ENCODE measurements at regions not wholly inside any gene's neighbourhood (a gene's known extent, or its start where the extent isn't known, plus 50 kb on each side); places are given as distances from the start of the nearest gene placed in this dataset.

DNA sequence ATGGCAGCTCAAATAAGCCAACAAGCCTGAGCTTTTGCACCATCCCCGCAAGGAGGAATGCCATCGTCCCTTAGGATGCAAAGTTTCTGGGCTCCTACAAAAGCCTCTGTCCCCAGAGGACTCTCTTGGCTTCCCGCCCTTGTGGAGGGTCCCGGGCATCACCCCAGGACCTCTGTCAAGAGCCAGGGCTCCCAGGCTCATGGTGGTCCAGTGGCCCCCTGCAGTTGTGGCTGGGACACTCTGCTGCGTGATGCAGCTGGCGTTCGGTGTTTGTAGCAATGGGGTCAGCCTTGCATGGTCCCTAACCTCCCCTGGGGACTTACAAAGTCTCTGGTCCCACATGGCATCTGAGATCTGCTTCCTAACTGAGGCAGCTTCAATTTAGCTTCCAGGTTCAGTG lies 104.7 kb downstream of the RIPK4 start:
- Histone ChIP-seq H3K4me2 (ENCODE audit: insufficient read depth, low read length, poor library complexity, severe bottlenecking) (no peak overlapping the region), H2BK12ac (ENCODE audit: low read length) (no peak overlapping the region), H2AFZ (ENCODE audit: low read length) (no peak overlapping the region), H2BK120ac (ENCODE audit: low read depth, low read length) (no peak overlapping the region), H3K23ac (ENCODE audit: low read depth, low read length, poor library complexity) (no peak overlapping the region), H3K4me1 (ENCODE audit: control insufficient read depth in 2 of 2, insufficient read depth in 1 of 2, low read depth in 1 of 2, low read length in 2 of 2) (peaks cover 20 to 29% of the 10 kb centered on the region in 2 donors), H3K4me3 (ENCODE audit: low read length in 2 of 2) (no peak overlapping the region), H4K8ac (ENCODE audit: low read depth, low read length) (no peak overlapping the region), H2AK5ac (ENCODE audit: low read depth, low read length) (peak overlapping the region; percentile 11), H3K14ac (ENCODE audit: low read length) (no peak overlapping the region), H2BK5ac (ENCODE audit: low read length) (no peak overlapping the region), H3K36me3 (replicated peaks in 1 of 2; ENCODE audit: control insufficient read depth in 2 of 2, insufficient read depth in 2 of 2, low read length in 2 of 2) (no peaks in the 10 kb centered on the region), H3K4ac (ENCODE audit: low read length) (no peak overlapping the region), H3K9me3 (replicated peaks in 1 of 2; ENCODE audit: control insufficient read depth in 2 of 2, insufficient read depth in 1 of 2, low read depth in 1 of 2, low read length in 2 of 2) (no peaks in the 10 kb centered on the region), H3K27me3 (ENCODE audit: control insufficient read depth in 3 of 3, insufficient read depth in 3 of 3, low read depth in 1 of 3, low read length in 3 of 3) (no peaks in the 10 kb centered on the region), H3K18ac (ENCODE audit: low read length) (no peak overlapping the region), H3K27ac (replicated peaks; ENCODE audit: low read length) (no peak overlapping the region), H2BK15ac (ENCODE audit: low read length) (no peak overlapping the region), H4K91ac (ENCODE audit: low read depth, low read length, poor library complexity) (no peak overlapping the region), H3K79me1 (ENCODE audit: low read depth, low read length) (no peaks in the 10 kb centered on the region), H3K9ac (ENCODE audit: low read depth, low read length, poor library complexity) (no peak overlapping the region)
- WGBS, 2 donors (ENCODE audit: extremely low coverage in 2 of 2, insufficient read length in 2 of 2, insufficient replicate concordance in 1 of 2): no CpG with 5 or more reads among the region's 7 CpGs
- DNase-seq (ENCODE audit: low spot score): no peak

DNA sequence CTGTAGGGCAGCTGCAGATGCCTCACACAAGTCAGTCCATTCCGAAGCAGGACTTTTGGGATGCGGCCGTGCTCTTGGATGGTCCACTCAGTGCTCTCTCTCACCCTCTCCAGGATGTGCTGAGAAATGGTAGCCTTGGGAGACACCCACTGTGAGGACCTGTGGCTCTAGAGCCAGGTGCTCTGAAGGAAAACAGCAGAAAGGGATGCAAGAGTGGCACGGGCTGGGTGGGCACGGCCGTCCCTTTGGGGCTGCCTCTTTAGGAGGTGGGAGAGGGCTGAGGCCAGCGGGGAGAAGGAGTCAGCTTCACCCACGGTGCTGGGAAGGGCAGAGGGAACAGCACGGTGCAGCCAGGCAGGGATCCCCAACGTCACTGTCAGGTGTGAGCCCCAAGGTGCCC lies 106.1 kb downstream of the RIPK4 start:
- Histone ChIP-seq H2BK15ac (ENCODE audit: low read length) (no peak overlapping the region), H4K91ac (ENCODE audit: low read depth, low read length, poor library complexity) (no peak overlapping the region), H3K14ac (ENCODE audit: low read length) (no peak overlapping the region), H2BK12ac (ENCODE audit: low read length) (no peak overlapping the region), H3K27ac (replicated peaks; ENCODE audit: low read length) (no peak overlapping the region), H3K23ac (ENCODE audit: low read depth, low read length, poor library complexity) (no peak overlapping the region), H2AK5ac (ENCODE audit: low read depth, low read length) (peak overlapping the region; percentile 78), H3K27me3 (ENCODE audit: control insufficient read depth in 3 of 3, insufficient read depth in 3 of 3, low read depth in 1 of 3, low read length in 3 of 3) (no peaks in the 10 kb centered on the region), H3K4me1 (ENCODE audit: control insufficient read depth in 2 of 2, insufficient read depth in 1 of 2, low read depth in 1 of 2, low read length in 2 of 2) (peaks cover 20 to 30% of the 10 kb centered on the region in 2 donors), H3K9me3 (replicated peaks in 1 of 2; ENCODE audit: control insufficient read depth in 2 of 2, insufficient read depth in 1 of 2, low read depth in 1 of 2, low read length in 2 of 2) (no peaks in the 10 kb centered on the region), H3K4me2 (ENCODE audit: insufficient read depth, low read length, poor library complexity, severe bottlenecking) (no peak overlapping the region), H3K36me3 (replicated peaks in 1 of 2; ENCODE audit: control insufficient read depth in 2 of 2, insufficient read depth in 2 of 2, low read length in 2 of 2) (no peaks in the 10 kb centered on the region), H4K8ac (ENCODE audit: low read depth, low read length) (no peak overlapping the region), H3K9ac (ENCODE audit: low read depth, low read length, poor library complexity) (no peak overlapping the region), H2BK120ac (ENCODE audit: low read depth, low read length) (no peak overlapping the region), H3K79me1 (ENCODE audit: low read depth, low read length) (no peaks in the 10 kb centered on the region), H3K4ac (ENCODE audit: low read length) (no peak overlapping the region), H2AFZ (ENCODE audit: low read length) (no peak overlapping the region), H2BK5ac (ENCODE audit: low read length) (no peak overlapping the region), H3K18ac (ENCODE audit: low read length) (peak overlapping the region; percentile 32), H3K4me3 (ENCODE audit: low read length in 2 of 2) (no peak overlapping the region)
- WGBS, 2 donors (ENCODE audit: extremely low coverage in 2 of 2, insufficient read length in 2 of 2, insufficient replicate concordance in 1 of 2): no CpG with 5 or more reads among the region's 10 CpGs
- DNase-seq (ENCODE audit: low spot score): no peak

DNA sequence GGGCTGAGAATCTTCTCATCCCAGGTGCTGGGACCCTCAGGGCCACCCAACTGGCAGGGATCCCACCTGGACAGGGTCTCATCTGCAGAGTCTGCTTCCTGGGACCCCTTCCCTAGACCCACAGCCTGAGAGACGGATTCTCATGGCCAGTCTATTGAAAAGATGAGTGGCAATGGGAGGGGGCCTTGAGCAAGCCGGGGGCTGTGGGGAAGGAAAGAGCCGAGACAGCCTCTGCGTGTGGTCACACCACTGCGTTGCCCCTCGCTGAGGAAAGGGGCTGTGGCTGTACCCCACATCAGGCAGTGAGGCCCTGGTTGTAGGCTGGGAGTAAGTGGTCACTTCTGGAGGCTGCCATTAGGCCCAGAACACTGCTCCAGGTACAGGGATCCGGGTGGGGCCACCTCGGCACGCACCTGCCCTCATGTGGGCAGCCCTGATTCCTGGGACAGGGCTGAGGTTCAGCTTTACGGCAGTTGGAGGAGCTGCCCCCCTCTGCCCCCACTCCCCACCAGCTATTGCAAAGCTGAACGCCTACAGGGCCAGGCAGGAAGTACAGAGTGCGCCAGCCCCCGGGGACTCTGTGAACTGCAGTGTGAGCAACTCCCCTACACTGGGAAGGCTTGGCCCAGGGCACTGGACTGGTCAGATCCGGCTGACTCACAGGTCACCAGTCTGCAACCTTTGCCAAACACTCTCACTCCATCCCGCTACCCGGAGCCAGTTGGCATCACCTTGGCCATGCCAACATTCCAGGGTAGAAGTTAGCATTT lies 106.9 kb downstream of the RIPK4 start:
- Histone ChIP-seq H3K79me1 (ENCODE audit: low read depth, low read length) (no peaks in the 10 kb centered on the region), H3K18ac (ENCODE audit: low read length) (peak overlapping the region; percentile 39), H3K4ac (ENCODE audit: low read length) (no peak overlapping the region), H3K23ac (ENCODE audit: low read depth, low read length, poor library complexity) (peak overlapping the region; percentile 85), H3K4me3 (ENCODE audit: low read length in 2 of 2) (no peak overlapping the region), H2BK15ac (ENCODE audit: low read length) (no peak overlapping the region), H4K8ac (ENCODE audit: low read depth, low read length) (no peak overlapping the region), H3K4me2 (ENCODE audit: insufficient read depth, low read length, poor library complexity, severe bottlenecking) (no peak overlapping the region), H2BK120ac (ENCODE audit: low read depth, low read length) (no peak overlapping the region), H2BK12ac (ENCODE audit: low read length) (no peak overlapping the region), H2AK5ac (ENCODE audit: low read depth, low read length) (peak overlapping the region; percentile 23), H2BK5ac (ENCODE audit: low read length) (no peak overlapping the region), H3K36me3 (replicated peaks in 1 of 2; ENCODE audit: control insufficient read depth in 2 of 2, insufficient read depth in 2 of 2, low read length in 2 of 2) (no peaks in the 10 kb centered on the region), H3K27me3 (ENCODE audit: control insufficient read depth in 3 of 3, insufficient read depth in 3 of 3, low read depth in 1 of 3, low read length in 3 of 3) (no peaks in the 10 kb centered on the region), H2AFZ (ENCODE audit: low read length) (no peak overlapping the region), H4K91ac (ENCODE audit: low read depth, low read length, poor library complexity) (no peak overlapping the region), H3K9ac (ENCODE audit: low read depth, low read length, poor library complexity) (no peak overlapping the region), H3K14ac (ENCODE audit: low read length) (no peak overlapping the region), H3K4me1 (ENCODE audit: control insufficient read depth in 2 of 2, insufficient read depth in 1 of 2, low read depth in 1 of 2, low read length in 2 of 2) (peaks cover 13 to 27% of the 10 kb centered on the region in 2 donors), H3K27ac (replicated peaks; ENCODE audit: low read length) (no peak overlapping the region), H3K9me3 (replicated peaks in 1 of 2; ENCODE audit: control insufficient read depth in 2 of 2, insufficient read depth in 1 of 2, low read depth in 1 of 2, low read length in 2 of 2) (no peaks in the 10 kb centered on the region)
- WGBS, 2 donors (ENCODE audit: extremely low coverage in 2 of 2, insufficient read length in 2 of 2, insufficient replicate concordance in 1 of 2): no CpG with 5 or more reads among the region's 16 CpGs
- no peak for DNase-seq (ENCODE audit: low spot score)

DNA sequence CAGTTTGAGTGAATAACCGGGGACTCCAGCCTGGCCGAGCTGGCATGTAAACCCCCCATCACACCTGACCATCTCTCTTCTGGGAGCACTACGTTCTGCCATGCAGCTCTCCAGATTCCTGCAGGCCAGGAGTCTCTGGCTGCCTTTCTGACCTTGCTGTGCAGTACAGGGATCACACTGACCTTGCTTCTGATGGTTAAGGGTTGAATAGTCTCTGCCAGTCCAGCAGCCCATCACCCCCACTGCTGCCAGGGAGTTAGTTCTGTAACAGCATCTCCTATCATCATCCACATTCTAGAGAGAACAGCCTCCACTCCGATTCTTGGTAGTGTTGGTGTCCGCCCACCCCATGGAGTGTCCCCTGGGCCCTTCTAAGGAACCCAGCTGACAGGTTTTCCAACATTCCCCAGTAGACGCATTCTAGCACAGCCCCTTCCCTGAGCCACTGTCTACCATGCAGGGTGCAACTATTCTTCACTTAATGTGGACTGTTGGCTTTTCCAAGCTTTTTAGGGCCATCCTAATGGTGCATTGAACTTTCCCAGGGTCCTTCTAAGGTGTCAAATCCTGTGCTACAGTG lies 109.8 kb downstream of the RIPK4 start:
- no peak overlapping the region for H3K23ac ChIP-seq (ENCODE audit: low read depth, low read length, poor library complexity)
- no peak overlapping the region for H4K91ac ChIP-seq (ENCODE audit: low read depth, low read length, poor library complexity)
- no peak overlapping the region for H3K4me2 ChIP-seq (ENCODE audit: insufficient read depth, low read length, poor library complexity, severe bottlenecking)
- H2AK5ac ChIP-seq (ENCODE audit: low read depth, low read length): no peak overlapping the region
- no peak overlapping the region for H3K4ac ChIP-seq (ENCODE audit: low read length)
- no peak overlapping the region for H2BK12ac ChIP-seq (ENCODE audit: low read length)
- no peak for DNase-seq (ENCODE audit: low spot score)
- H2BK120ac ChIP-seq (ENCODE audit: low read depth, low read length): no peak overlapping the region
- peaks cover 3 to 13% of the 10 kb centered on the region in 2 donors for H3K4me1 ChIP-seq (ENCODE audit: control insufficient read depth in 2 of 2, insufficient read depth in 1 of 2, low read depth in 1 of 2, low read length in 2 of 2)
- WGBS, 2 donors (ENCODE audit: extremely low coverage in 2 of 2, insufficient read length in 2 of 2, insufficient replicate concordance in 1 of 2): no CpG with 5 or more reads among the region's 6 CpGs
- H3K18ac ChIP-seq (ENCODE audit: low read length): no peak overlapping the region
- no peak overlapping the region for H2BK5ac ChIP-seq (ENCODE audit: low read length)
- H3K9me3 ChIP-seq (replicated peaks in 1 of 2; ENCODE audit: control insufficient read depth in 2 of 2, insufficient read depth in 1 of 2, low read depth in 1 of 2, low read length in 2 of 2): no peaks in the 10 kb centered on the region
- H3K14ac ChIP-seq (ENCODE audit: low read length): no peak overlapping the region
- no peaks in the 10 kb centered on the region for H3K27me3 ChIP-seq (ENCODE audit: control insufficient read depth in 3 of 3, insufficient read depth in 3 of 3, low read depth in 1 of 3, low read length in 3 of 3)
- no peaks in the 10 kb centered on the region for H3K79me1 ChIP-seq (ENCODE audit: low read depth, low read length)
- no peak overlapping the region for H3K4me3 ChIP-seq (ENCODE audit: low read length in 2 of 2)
- H2AFZ ChIP-seq (ENCODE audit: low read length): no peak overlapping the region
- no peak overlapping the region for H3K27ac ChIP-seq (replicated peaks; ENCODE audit: low read length)
- no peak overlapping the region for H2BK15ac ChIP-seq (ENCODE audit: low read length)
- H4K8ac ChIP-seq (ENCODE audit: low read depth, low read length): no peak overlapping the region
- no peak overlapping the region for H3K9ac ChIP-seq (ENCODE audit: low read depth, low read length, poor library complexity)
- H3K36me3 ChIP-seq (replicated peaks in 1 of 2; ENCODE audit: control insufficient read depth in 2 of 2, insufficient read depth in 2 of 2, low read length in 2 of 2): no peaks in the 10 kb centered on the region

Data from neuronal stem cell (in vitro differentiated cells).